ENCODE measurements at regions not wholly inside any gene's neighbourhood (a gene's known extent, or its start where the extent isn't known, plus 50 kb on each side); places are given as distances from the start of the nearest gene placed in this dataset.

GRCh38 chr22:47816121-47816862 is 1053.8 kb downstream of the TBC1D22A start:
- peaks cover 3% of the 10 kb centered on the region for H3K9me3 ChIP-seq (ENCODE audit: low read depth, low read length)
- no peaks in the 10 kb centered on the region for H3K4me1 ChIP-seq (ENCODE audit: insufficient read depth, low read length)
- H3K4me3 ChIP-seq (ENCODE audit: low read length) = no peak overlapping the region
- no peaks in the 10 kb centered on the region for H3K27me3 ChIP-seq (ENCODE audit: insufficient read depth, low read length)

- H3K4me3 ChIP-seq (ENCODE audit: low read length) = no peak overlapping the region
Observed at GRCh38 chr22:47814474-47814873, 1052.0 kb downstream of the TBC1D22A start.

GRCh38 chr22:47813661-47814060 is 1051.2 kb downstream of the TBC1D22A start:
- Histone ChIP-seq H3K27me3 (ENCODE audit: insufficient read depth, low read length) (no peaks in the 10 kb centered on the region), H3K4me3 (ENCODE audit: low read length) (no peak overlapping the region), H3K9me3 (ENCODE audit: low read depth, low read length) (peaks cover 3% of the 10 kb centered on the region), H3K4me1 (ENCODE audit: insufficient read depth, low read length) (no peaks in the 10 kb centered on the region)

More at GRCh38 chr22:47814474-47814873, 1052.0 kb downstream of the TBC1D22A start:
- Histone ChIP-seq H3K4me1 (ENCODE audit: insufficient read depth, low read length) (no peaks in the 10 kb centered on the region), H3K27me3 (ENCODE audit: insufficient read depth, low read length) (no peaks in the 10 kb centered on the region), H3K9me3 (ENCODE audit: low read depth, low read length) (peaks cover 3% of the 10 kb centered on the region)

GRCh38 chr22:47811971-47812370 is 1049.5 kb downstream of the TBC1D22A start:
- Histone ChIP-seq H3K4me1 (ENCODE audit: insufficient read depth, low read length) (no peaks in the 10 kb centered on the region), H3K4me3 (ENCODE audit: low read length) (no peak overlapping the region), H3K9me3 (ENCODE audit: low read depth, low read length) (peaks cover 3% of the 10 kb centered on the region), H3K27me3 (ENCODE audit: insufficient read depth, low read length) (no peaks in the 10 kb centered on the region)

- no peak overlapping the region for H3K4me3 ChIP-seq (ENCODE audit: low read length)
- H3K27me3 ChIP-seq (ENCODE audit: insufficient read depth, low read length) = no peaks in the 10 kb centered on the region
- no peaks in the 10 kb centered on the region for H3K4me1 ChIP-seq (ENCODE audit: insufficient read depth, low read length)
- H3K9me3 ChIP-seq (ENCODE audit: low read depth, low read length) = peaks cover 3% of the 10 kb centered on the region
Observed at GRCh38 chr22:47810505-47811500, 1048.4 kb downstream of the TBC1D22A start.

- H3K27me3 ChIP-seq (ENCODE audit: insufficient read depth, low read length) = no peaks in the 10 kb centered on the region
Observed at GRCh38 chr22:47808886-47809620, 1046.6 kb downstream of the TBC1D22A start.

GRCh38 chr22:47808236-47808635 is 1045.8 kb downstream of the TBC1D22A start:
- H3K4me3 ChIP-seq (ENCODE audit: low read length) = no peak overlapping the region
- H3K9me3 ChIP-seq (ENCODE audit: low read depth, low read length) = no peaks in the 10 kb centered on the region
- H3K4me1 ChIP-seq (ENCODE audit: insufficient read depth, low read length) = no peaks in the 10 kb centered on the region
- no peaks in the 10 kb centered on the region for H3K27me3 ChIP-seq (ENCODE audit: insufficient read depth, low read length)

More at GRCh38 chr22:47808886-47809620, 1046.6 kb downstream of the TBC1D22A start:
- no peaks in the 10 kb centered on the region for H3K9me3 ChIP-seq (ENCODE audit: low read depth, low read length)
- H3K4me1 ChIP-seq (ENCODE audit: insufficient read depth, low read length) = no peaks in the 10 kb centered on the region
- no peak overlapping the region for H3K4me3 ChIP-seq (ENCODE audit: low read length)

- no peaks in the 10 kb centered on the region for H3K9me3 ChIP-seq (ENCODE audit: low read depth, low read length)
Observed at GRCh38 chr22:47807506-47807905, 1045.1 kb downstream of the TBC1D22A start.

GRCh38 chr22:47806894-47807293 is 1044.4 kb downstream of the TBC1D22A start:
- H3K27me3 ChIP-seq (ENCODE audit: insufficient read depth, low read length) = no peaks in the 10 kb centered on the region

More at GRCh38 chr22:47807506-47807905, 1045.1 kb downstream of the TBC1D22A start:
- Histone ChIP-seq H3K4me1 (ENCODE audit: insufficient read depth, low read length) (no peaks in the 10 kb centered on the region), H3K4me3 (ENCODE audit: low read length) (no peak overlapping the region), H3K27me3 (ENCODE audit: insufficient read depth, low read length) (no peaks in the 10 kb centered on the region)

GRCh38 chr22:47805394-47805935 is 1043.0 kb downstream of the TBC1D22A start:
- Histone ChIP-seq H3K9me3 (ENCODE audit: low read depth, low read length) (no peaks in the 10 kb centered on the region), H3K27me3 (ENCODE audit: insufficient read depth, low read length) (no peaks in the 10 kb centered on the region), H3K4me1 (ENCODE audit: insufficient read depth, low read length) (no peaks in the 10 kb centered on the region), H3K4me3 (ENCODE audit: low read length) (no peak overlapping the region)

More at GRCh38 chr22:47806894-47807293, 1044.4 kb downstream of the TBC1D22A start:
- no peaks in the 10 kb centered on the region for H3K9me3 ChIP-seq (ENCODE audit: low read depth, low read length)
- no peak overlapping the region for H3K4me3 ChIP-seq (ENCODE audit: low read length)
- H3K4me1 ChIP-seq (ENCODE audit: insufficient read depth, low read length) = no peaks in the 10 kb centered on the region

GRCh38 chr22:47804281-47804680 is 1041.8 kb downstream of the TBC1D22A start:
- Histone ChIP-seq H3K27me3 (ENCODE audit: insufficient read depth, low read length) (no peaks in the 10 kb centered on the region), H3K9me3 (ENCODE audit: low read depth, low read length) (no peaks in the 10 kb centered on the region), H3K4me1 (ENCODE audit: insufficient read depth, low read length) (no peaks in the 10 kb centered on the region), H3K4me3 (ENCODE audit: low read length) (no peak overlapping the region)

GRCh38 chr22:47802421-47802820 is 1040.0 kb downstream of the TBC1D22A start:
- H3K9me3 ChIP-seq (ENCODE audit: low read depth, low read length) = no peaks in the 10 kb centered on the region

GRCh38 chr22:47801541-47802245 is 1039.2 kb downstream of the TBC1D22A start:
- no peak overlapping the region for H3K4me3 ChIP-seq (ENCODE audit: low read length)
- H3K27me3 ChIP-seq (ENCODE audit: insufficient read depth, low read length) = no peaks in the 10 kb centered on the region
- no peaks in the 10 kb centered on the region for H3K4me1 ChIP-seq (ENCODE audit: insufficient read depth, low read length)
- H3K9me3 ChIP-seq (ENCODE audit: low read depth, low read length) = no peaks in the 10 kb centered on the region

More at GRCh38 chr22:47802421-47802820, 1040.0 kb downstream of the TBC1D22A start:
- Histone ChIP-seq H3K4me3 (ENCODE audit: low read length) (no peak overlapping the region), H3K27me3 (ENCODE audit: insufficient read depth, low read length) (no peaks in the 10 kb centered on the region), H3K4me1 (ENCODE audit: insufficient read depth, low read length) (no peaks in the 10 kb centered on the region)

GRCh38 chr22:47798229-47798628 is 1035.8 kb downstream of the TBC1D22A start:
- Histone ChIP-seq H3K4me3 (ENCODE audit: low read length) (no peak overlapping the region), H3K4me1 (ENCODE audit: insufficient read depth, low read length) (no peaks in the 10 kb centered on the region), H3K9me3 (ENCODE audit: low read depth, low read length) (no peaks in the 10 kb centered on the region), H3K27me3 (ENCODE audit: insufficient read depth, low read length) (no peaks in the 10 kb centered on the region)

Measured in mononuclear cell (primary cell).